HG02610 (cell line): ENCODE measurements at regions not wholly inside any gene's neighbourhood (a gene's known extent, or its start where the extent isn't known, plus 50 kb on each side); places are given as distances from the start of the nearest gene placed in this dataset.
"Not testable (repeated sequence)": the region's sequence is repeated elsewhere in the genome, so short reads cannot be mapped to it uniquely, and the experiment has no call there.

Experiments used
- ATAC-seq: cut with Tn5 transposase; IDR thresholded peaks from one replicate; pipeline ENCODE4 v1.9.1; 2021; ENCODE audit warnings: mild to moderate bottlenecking, moderate library complexity; ENCODE audit not compliant: unreplicated experiment

- no peak for ATAC-seq
Measured at GRCh38 chr5:92552206-92553160, 1028.5 kb downstream of the NR2F1-AS1 start.

GRCh38 chr5:92548346-92548745 lies 1032.7 kb downstream of the NR2F1-AS1 start:
- ATAC-seq = no peak

- no peak for ATAC-seq
Measured at GRCh38 chr5:92544596-92544995, 1036.4 kb downstream of the NR2F1-AS1 start.

GRCh38 chr5:92544036-92544435 lies 1037.0 kb downstream of the NR2F1-AS1 start:
- ATAC-seq = no peak

GRCh38 chr5:92543201-92543600 lies 1037.8 kb downstream of the NR2F1-AS1 start:
- no peak for ATAC-seq

- ATAC-seq = not testable (repeated sequence)
Measured at GRCh38 chr5:92542017-92542416, 1039.0 kb downstream of the NR2F1-AS1 start.

GRCh38 chr5:92527311-92528078 lies 1053.5 kb downstream of the NR2F1-AS1 start:
- peak; percentile 84 for ATAC-seq

GRCh38 chr5:92525131-92525530 lies 1055.9 kb downstream of the NR2F1-AS1 start:
- ATAC-seq = no peak

GRCh38 chr5:92519811-92520632 lies 1061.0 kb downstream of the NR2F1-AS1 start:
- no peak for ATAC-seq

GRCh38 chr5:92518318-92518904 lies 1062.6 kb downstream of the NR2F1-AS1 start:
- peak; percentile 99 for ATAC-seq

GRCh38 chr5:92514896-92515295 lies 1066.1 kb downstream of the NR2F1-AS1 start:
- ATAC-seq = no peak

- ATAC-seq = no peak
Measured at GRCh38 chr5:92513067-92513466, 1068.0 kb downstream of the NR2F1-AS1 start.

GRCh38 chr5:92508271-92508670 lies 1072.7 kb downstream of the NR2F1-AS1 start:
- no peak for ATAC-seq

- no peak for ATAC-seq
Measured at GRCh38 chr5:92505925-92506324, 1075.1 kb downstream of the NR2F1-AS1 start.

GRCh38 chr5:92505145-92505544 lies 1075.9 kb downstream of the NR2F1-AS1 start:
- ATAC-seq = no peak

- no peak for ATAC-seq
Measured at GRCh38 chr5:92504346-92504745, 1076.7 kb downstream of the NR2F1-AS1 start.

- ATAC-seq = no peak
Measured at GRCh38 chr5:92500752-92501151, 1080.3 kb downstream of the NR2F1-AS1 start.

GRCh38 chr5:92496545-92496944 lies 1084.5 kb downstream of the NR2F1-AS1 start:
- ATAC-seq = no peak

GRCh38 chr5:92494508-92494907 lies 1086.5 kb downstream of the NR2F1-AS1 start:
- ATAC-seq = no peak

- ATAC-seq = no peak
Measured at GRCh38 chr5:92492908-92493307, 1088.1 kb downstream of the NR2F1-AS1 start.

- ATAC-seq = no peak
Measured at GRCh38 chr5:92484484-92484883, 1096.5 kb downstream of the NR2F1-AS1 start.
